Breast epithelium (tissue), 3 donors: ENCODE measurements at regions not wholly inside any gene's neighbourhood (a gene's known extent, or its start where the extent isn't known, plus 50 kb on each side); places are given as distances from the start of the nearest gene placed in this dataset.

Experiments
- POLR2A ChIP-seq: fragments of 450-650 bp; IDR thresholded peaks from one replicate; pipeline ENCODE4 v1.6.1; 2016; ENCODE audit warnings: antibody characterized with exemption, mild to moderate bottlenecking, moderate library complexity
- POLR2AphosphoS5 ChIP-seq, 3 donors: sonication (generic); formaldehyde crosslinking; IDR thresholded peaks; one replicate each; pipeline ENCODE4 v1.6.1; 2017; ENCODE audit warnings: antibody characterized with exemption in 3 of 3
- TF ChIP-seq, protein P1 (sequence below), 3 donors: fragments of 450-650 bp; IDR thresholded peaks; one replicate each; pipeline ENCODE4 v1.5.1; 2016 to 2017; ENCODE audit warnings: antibody characterized with exemption in 3 of 3, mild to moderate bottlenecking in 3 of 3, moderate library complexity in 3 of 3

DNA sequence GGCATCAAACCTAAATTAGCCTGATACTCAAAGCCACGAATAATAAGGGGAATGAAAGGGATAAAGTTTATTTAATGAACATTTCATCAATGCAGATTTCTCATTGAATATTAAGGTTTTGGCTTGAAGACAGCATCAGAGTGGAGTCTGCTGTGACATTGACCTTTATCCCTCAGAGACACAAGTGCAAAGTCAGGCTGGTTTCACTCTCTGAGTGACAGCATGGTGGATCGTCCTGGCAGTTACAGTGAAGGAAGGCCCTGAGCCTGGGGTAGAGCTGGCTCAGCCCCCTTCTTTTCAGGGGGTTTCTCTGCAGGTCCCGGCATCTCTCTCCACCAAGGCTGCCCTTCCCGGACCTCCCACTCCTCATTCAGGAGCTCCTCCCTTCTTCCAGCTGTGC lies 503.1 kb downstream of the PREX1 start:
- TF ChIP-seq POLR2A, result no peak
- TF ChIP-seq, protein P1, sequence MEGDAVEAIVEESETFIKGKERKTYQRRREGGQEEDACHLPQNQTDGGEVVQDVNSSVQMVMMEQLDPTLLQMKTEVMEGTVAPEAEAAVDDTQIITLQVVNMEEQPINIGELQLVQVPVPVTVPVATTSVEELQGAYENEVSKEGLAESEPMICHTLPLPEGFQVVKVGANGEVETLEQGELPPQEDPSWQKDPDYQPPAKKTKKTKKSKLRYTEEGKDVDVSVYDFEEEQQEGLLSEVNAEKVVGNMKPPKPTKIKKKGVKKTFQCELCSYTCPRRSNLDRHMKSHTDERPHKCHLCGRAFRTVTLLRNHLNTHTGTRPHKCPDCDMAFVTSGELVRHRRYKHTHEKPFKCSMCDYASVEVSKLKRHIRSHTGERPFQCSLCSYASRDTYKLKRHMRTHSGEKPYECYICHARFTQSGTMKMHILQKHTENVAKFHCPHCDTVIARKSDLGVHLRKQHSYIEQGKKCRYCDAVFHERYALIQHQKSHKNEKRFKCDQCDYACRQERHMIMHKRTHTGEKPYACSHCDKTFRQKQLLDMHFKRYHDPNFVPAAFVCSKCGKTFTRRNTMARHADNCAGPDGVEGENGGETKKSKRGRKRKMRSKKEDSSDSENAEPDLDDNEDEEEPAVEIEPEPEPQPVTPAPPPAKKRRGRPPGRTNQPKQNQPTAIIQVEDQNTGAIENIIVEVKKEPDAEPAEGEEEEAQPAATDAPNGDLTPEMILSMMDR (IDR thresholded peaks at IDR 0.05), result no peak
- no peak for TF ChIP-seq POLR2AphosphoS5 (IDR thresholded peaks at IDR 0.05)
